Common myeloid progenitor, CD34-positive (primary cell): ENCODE measurements at regions not wholly inside any gene's neighbourhood (a gene's known extent, or its start where the extent isn't known, plus 50 kb on each side); places are given as distances from the start of the nearest gene placed in this dataset.

Experiments used
- CTCF ChIA-PET: fragments of 350-600 bp; sonication (Branson Sonifier 250); formaldehyde crosslinking; loops from one replicate; lab custom pipeline; 2021; ENCODE audit warnings: antibody characterized with exemption; lab: Charles Lee
- POLR2A ChIA-PET: fragments of 350-600 bp; sonication (Branson Sonifier 250); formaldehyde crosslinking; loops from one replicate; lab custom pipeline; 2021; ENCODE audit warnings: antibody characterized with exemption; lab: Charles Lee
- DNase-seq, 3 donors: peaks; one replicate each; pipeline versions ENCODE4 v3.0.0 to v3.0.0-alpha.2; 2013
- H3K27ac ChIP-seq, 2 experiments: 1 replicate in 1 of 2; 2 replicates in 1 of 2; pipeline ENCODE4 v1.7.0; 2013; ENCODE audit warnings: inconsistent platforms in 2 of 2, low read length in 2 of 2, mild to moderate bottlenecking in 2 of 2, low read depth in 1 of 2, moderate library complexity in 1 of 2; ENCODE audit not compliant: severe bottlenecking in 2 of 2, insufficient read depth in 1 of 2, poor library complexity in 1 of 2
- H3K27me3 ChIP-seq, 5 experiments: replicated peaks in 2 of 5; 1 replicate in 3 of 5; 2 replicates in 2 of 5; pipeline versions ENCODE4 v1.6.1 to v1.7.0; 2013; ENCODE audit warnings: low read length in 4 of 5, mild to moderate bottlenecking in 2 of 5, moderate library complexity in 2 of 5, inconsistent platforms in 1 of 5; ENCODE audit not compliant: insufficient read depth in 5 of 5, control insufficient read depth in 4 of 5
- H3K36me3 ChIP-seq, 4 experiments: 1 replicate in 2 of 4; 2 replicates in 2 of 4; pipeline versions ENCODE4 v1.6.1 to v1.7.0; 2013; ENCODE audit warnings: low read length in 3 of 4, control low read depth in 1 of 4, mild to moderate bottlenecking in 1 of 4; ENCODE audit not compliant: control insufficient read depth in 4 of 4, insufficient read depth in 4 of 4
- H3K4me1 ChIP-seq, 4 experiments: 1 replicate in 3 of 4; 2 replicates in 1 of 4; pipeline versions ENCODE4 v1.6.1 to v1.7.1; 2013; ENCODE audit warnings: low read length in 3 of 4, mild to moderate bottlenecking in 3 of 4, control low read depth in 1 of 4, inconsistent platforms in 1 of 4, moderate library complexity in 1 of 4; ENCODE audit not compliant: control insufficient read depth in 4 of 4, insufficient read depth in 4 of 4; ENCODE audit errors: control extremely low read depth in 1 of 4
- H3K4me3 ChIP-seq, 7 experiments: 1 replicate in 4 of 7; 2 replicates in 3 of 7; pipeline versions ENCODE4 v1.5.1 to v1.7.0; 2013; ENCODE audit warnings: mild to moderate bottlenecking in 7 of 7, low read length in 6 of 7, moderate library complexity in 6 of 7, inconsistent platforms in 2 of 7, low read depth in 2 of 7, control low read depth in 1 of 7; ENCODE audit not compliant: insufficient read depth in 4 of 7, control insufficient read depth in 1 of 7; ENCODE audit errors: extremely low read depth in 1 of 7
- H3K9me3 ChIP-seq, 5 experiments: 1 replicate in 4 of 5; 2 replicates in 1 of 5; pipeline versions ENCODE4 v1.6.1 to v1.7.1; 2013; ENCODE audit warnings: low read length in 4 of 5, mild to moderate bottlenecking in 2 of 5, inconsistent platforms in 1 of 5, low read depth in 1 of 5, moderate library complexity in 1 of 5; ENCODE audit not compliant: control insufficient read depth in 4 of 5, insufficient read depth in 2 of 5; ENCODE audit errors: control extremely low read depth in 1 of 5
- WGBS: methylation state at CpG from one replicate; pipeline ENCODE4 v1.1.5; 2013; ENCODE audit not compliant: insufficient coverage; 5-methylcytosine and 5-hydroxymethylcytosine counted together

DNA sequence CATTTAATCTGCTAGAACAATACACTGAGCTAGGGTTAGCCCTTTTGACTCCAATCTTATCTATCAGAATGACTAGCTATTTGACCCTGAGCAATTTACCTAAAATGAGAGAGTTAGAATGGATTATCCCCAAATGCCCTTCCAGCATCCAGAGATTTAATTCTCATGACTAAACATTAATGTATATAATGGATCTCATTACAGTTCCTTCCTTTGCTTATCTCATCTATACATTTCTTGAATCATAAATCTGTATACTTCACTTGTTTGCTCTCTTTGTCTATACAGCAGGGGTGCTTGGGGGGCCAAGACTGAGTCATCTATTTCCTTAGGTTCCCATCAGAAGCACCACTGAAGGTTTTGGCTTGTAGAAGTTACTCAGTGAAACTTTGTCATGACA is 565.8 kb downstream of the IGSF11 start:
- H3K27me3 ChIP-seq = no peaks in the 10 kb centered on the region
- no peak overlapping the region for H3K4me3 ChIP-seq
- no peaks in the 10 kb centered on the region for H3K36me3 ChIP-seq
- H3K27ac ChIP-seq = no peak overlapping the region
- H3K9me3 ChIP-seq = no peaks in the 10 kb centered on the region
- ChIA-PET POLR2A (no interaction called here), CTCF (no interaction called here)
- DNase-seq = no peak
- H3K4me1 ChIP-seq = no peaks in the 10 kb centered on the region

DNA sequence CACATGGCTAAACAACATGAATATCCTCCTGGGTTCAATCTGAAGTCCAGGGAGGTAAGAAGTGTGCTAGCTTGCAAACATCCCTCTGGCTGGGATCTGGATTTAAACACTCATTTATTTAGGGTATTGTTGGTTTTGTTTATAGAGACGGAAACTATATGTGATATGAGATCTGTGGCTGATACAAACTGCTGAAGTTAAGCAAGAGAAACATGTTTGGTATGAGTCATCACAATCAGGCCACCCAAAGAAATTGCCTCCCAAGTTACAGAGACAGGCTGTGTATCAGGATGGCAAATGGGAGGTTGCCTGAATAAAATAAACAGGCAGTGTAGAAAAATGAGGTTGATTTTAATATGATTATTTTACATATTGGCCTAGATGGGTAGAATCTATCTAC is 562.1 kb downstream of the IGSF11 start:
- H3K4me3 ChIP-seq = no peak overlapping the region
- no peak overlapping the region for H3K27ac ChIP-seq
- no peaks in the 10 kb centered on the region for H3K4me1 ChIP-seq
- no CpG with 5 or more reads among the region's 1 CpG for WGBS
- no peak for DNase-seq
- ChIA-PET POLR2A (no interaction called here), CTCF (no interaction called here)
- no peaks in the 10 kb centered on the region for H3K9me3 ChIP-seq
- no peaks in the 10 kb centered on the region for H3K27me3 ChIP-seq
- H3K36me3 ChIP-seq = no peaks in the 10 kb centered on the region

DNA sequence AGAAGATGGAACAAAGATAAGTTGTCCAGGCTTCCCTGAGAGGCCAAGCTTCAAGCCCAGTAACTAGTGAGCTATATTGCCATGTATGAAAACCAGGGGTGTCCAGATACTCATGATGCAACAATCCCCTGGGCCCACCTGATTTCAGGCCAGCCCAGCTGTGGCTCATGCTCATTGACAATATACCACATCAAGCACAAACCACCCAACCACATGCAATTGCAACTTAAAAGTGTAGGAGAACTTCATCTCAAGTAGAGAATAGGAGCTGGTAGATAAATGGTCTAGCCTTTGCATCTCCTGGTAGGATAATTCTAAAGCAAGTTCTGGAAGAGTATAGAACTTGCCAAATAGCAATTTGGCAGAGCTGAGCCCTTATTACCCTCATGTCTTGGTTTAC is 561.3 kb downstream of the IGSF11 start:
- POLR2A ChIA-PET = no interaction called here
- H3K27me3 ChIP-seq = no peaks in the 10 kb centered on the region
- no peak overlapping the region for H3K27ac ChIP-seq
- DNase-seq = no peak
- no peaks in the 10 kb centered on the region for H3K9me3 ChIP-seq
- H3K36me3 ChIP-seq = no peaks in the 10 kb centered on the region
- no peak overlapping the region for H3K4me3 ChIP-seq
- H3K4me1 ChIP-seq = no peaks in the 10 kb centered on the region
- CTCF ChIA-PET = no interaction called here

DNA sequence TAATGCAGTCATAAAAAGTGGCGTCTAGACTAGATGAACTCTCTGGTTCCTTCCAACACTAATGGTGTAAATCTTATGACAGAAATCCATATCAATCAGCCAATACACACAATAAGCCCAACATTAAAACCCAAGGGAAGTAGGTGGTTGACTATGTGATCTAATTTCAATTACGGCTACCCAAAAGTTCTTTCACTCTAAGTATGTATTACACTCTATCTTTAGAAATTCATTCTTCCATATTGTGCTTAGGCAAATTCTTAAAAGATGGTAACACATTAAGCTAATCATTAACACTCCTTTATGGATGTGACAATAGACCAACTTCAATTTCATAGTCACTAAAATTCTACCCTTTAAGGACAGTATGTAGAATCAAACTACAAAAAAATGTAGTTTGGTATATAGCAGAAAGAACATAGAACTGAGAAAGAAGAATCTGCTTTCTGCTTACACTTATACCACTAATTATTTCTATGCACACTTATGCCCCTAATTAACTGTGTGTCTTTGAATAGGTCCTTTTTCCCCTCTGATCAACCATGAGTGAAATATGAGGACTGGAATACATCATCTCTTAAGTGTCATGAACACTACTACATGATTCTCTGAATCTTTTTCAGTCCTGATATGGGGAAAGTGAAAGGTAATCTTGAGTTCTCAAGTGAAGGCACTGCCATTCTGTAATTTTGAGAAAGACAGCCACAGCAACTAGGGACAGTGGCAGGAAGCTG is 557.6 kb downstream of the IGSF11 start:
- no peaks in the 10 kb centered on the region for H3K9me3 ChIP-seq
- DNase-seq = no peak
- H3K36me3 ChIP-seq = no peaks in the 10 kb centered on the region
- H3K4me1 ChIP-seq = no peaks in the 10 kb centered on the region
- no CpG with 5 or more reads among the region's 2 CpGs for WGBS
- ChIA-PET CTCF (no interaction called here), POLR2A (no interaction called here)
- H3K4me3 ChIP-seq = no peak overlapping the region
- no peak overlapping the region for H3K27ac ChIP-seq
- H3K27me3 ChIP-seq = no peaks in the 10 kb centered on the region

DNA sequence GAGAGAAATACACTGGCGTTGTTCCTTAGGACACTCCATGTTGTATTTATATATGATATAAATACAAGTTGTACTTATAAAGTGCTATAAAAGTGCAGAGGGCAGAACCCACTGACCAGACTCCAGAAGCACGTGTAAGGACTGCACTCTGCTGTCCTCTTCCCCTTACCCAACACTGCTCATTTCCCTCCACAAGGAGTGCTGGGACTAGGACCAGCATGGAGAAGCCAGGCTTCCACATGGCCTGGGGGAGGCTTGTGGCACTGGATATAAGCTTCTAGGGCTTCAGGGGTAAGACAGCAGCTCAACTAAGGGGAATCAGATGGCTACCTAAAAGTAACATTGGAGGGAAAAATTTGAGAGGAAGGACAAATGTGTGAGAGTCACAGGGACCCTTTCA is 556.9 kb downstream of the IGSF11 start:
- no CpG with 5 or more reads among the region's 2 CpGs for WGBS
- POLR2A ChIA-PET = no interaction called here
- no peak overlapping the region for H3K27ac ChIP-seq
- no peak overlapping the region for H3K4me3 ChIP-seq
- no peak for DNase-seq
- no peaks in the 10 kb centered on the region for H3K9me3 ChIP-seq
- CTCF ChIA-PET = no interaction called here
- H3K27me3 ChIP-seq = no peaks in the 10 kb centered on the region
- H3K36me3 ChIP-seq = no peaks in the 10 kb centered on the region
- no peaks in the 10 kb centered on the region for H3K4me1 ChIP-seq

DNA sequence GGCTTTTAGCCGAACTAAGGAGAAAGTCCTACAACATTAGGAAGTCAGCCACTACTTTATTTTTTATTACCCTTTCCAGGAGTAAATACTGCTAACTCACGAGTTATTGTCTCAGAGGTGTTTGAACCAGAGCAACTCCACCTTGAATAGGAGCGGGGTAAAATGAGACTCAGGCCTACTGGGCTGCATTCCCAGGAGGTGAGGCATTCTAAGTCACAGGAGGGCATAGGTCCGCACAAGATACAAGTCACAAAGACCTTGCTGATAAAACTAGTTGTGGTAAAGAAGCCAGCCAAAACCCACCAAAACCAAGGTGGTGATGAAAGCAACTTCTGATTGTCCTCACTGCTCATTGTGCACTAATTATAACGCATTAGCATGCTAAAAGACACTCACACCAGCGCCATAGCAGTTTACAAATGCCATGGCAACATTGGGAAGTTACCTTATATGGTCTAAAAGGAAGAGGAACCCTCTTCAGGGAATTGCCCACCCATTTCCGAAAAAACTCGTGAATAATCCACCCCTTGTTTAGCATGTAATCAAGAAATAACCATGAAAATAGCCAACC is 555.9 kb downstream of the IGSF11 start:
- H3K4me1 ChIP-seq = no peaks in the 10 kb centered on the region
- ChIA-PET CTCF (no interaction called here), POLR2A (no interaction called here)
- no peak overlapping the region for H3K27ac ChIP-seq
- no peaks in the 10 kb centered on the region for H3K9me3 ChIP-seq
- WGBS = 94% methylated on average over 5 of the region's 8 CpGs
- H3K27me3 ChIP-seq = no peaks in the 10 kb centered on the region
- no peaks in the 10 kb centered on the region for H3K36me3 ChIP-seq
- no peak for DNase-seq
- H3K4me3 ChIP-seq = no peak overlapping the region

DNA sequence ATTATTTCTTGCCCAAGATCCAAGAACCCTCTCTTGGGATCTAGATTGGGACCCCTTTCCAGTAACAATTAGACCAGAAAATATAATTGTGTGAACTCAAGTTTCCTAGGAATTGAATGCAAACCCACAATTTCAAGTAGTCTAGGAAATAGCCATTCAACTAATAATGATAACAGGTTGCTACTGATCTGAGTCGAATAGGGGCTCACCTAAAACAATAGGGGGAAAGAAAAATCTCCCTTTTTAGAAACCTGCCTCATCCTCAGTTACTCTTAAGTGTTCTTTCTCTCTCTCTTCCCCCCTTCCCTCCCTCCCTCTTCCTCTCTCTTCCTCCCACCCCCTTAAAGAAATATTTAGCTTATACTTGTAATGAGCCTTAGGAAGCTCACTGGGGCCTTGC is 555.3 kb downstream of the IGSF11 start:
- Histone ChIP-seq H3K27me3 (no peaks in the 10 kb centered on the region), H3K36me3 (no peaks in the 10 kb centered on the region), H3K27ac (no peak overlapping the region), H3K4me3 (no peak overlapping the region), H3K9me3 (no peaks in the 10 kb centered on the region), H3K4me1 (no peaks in the 10 kb centered on the region)
- CTCF ChIA-PET = no interaction called here
- POLR2A ChIA-PET = no interaction called here
- DNase-seq = no peak
- WGBS = no CpG with 5 or more reads among the region's 1 CpG
